ENCODE measurements at regions not wholly inside any gene's neighbourhood (a gene's known extent, or its start where the extent isn't known, plus 50 kb on each side); places are given as distances from the start of the nearest gene placed in this dataset.

DNA sequence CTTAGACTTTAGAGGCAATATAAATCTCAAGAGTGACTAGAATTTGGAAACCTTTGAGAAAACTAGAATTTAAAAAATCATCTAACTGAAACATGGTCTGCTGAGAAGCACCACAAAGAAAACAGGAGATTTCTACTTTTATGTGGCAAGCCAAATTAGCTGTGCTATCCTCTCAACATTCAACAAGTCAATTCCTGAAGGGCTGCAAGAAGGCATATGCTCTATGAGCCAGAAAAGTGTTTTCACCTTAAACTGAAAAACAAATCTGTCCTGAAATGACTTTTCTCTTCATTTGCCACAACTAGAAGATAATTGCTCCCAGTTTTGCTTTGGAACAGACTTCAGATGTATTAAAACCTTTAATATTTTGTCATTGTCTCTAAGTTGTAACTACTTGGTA is 263.2 kb upstream of the EDNRA start:
- H3K79me2 ChIP-seq = no peaks in the 10 kb centered on the region
- no peak overlapping the region for H2AFZ ChIP-seq
- H3K4me1 ChIP-seq (ENCODE audit: insufficient read depth) = no peaks in the 10 kb centered on the region
- TF ChIP-seq, protein P1, sequence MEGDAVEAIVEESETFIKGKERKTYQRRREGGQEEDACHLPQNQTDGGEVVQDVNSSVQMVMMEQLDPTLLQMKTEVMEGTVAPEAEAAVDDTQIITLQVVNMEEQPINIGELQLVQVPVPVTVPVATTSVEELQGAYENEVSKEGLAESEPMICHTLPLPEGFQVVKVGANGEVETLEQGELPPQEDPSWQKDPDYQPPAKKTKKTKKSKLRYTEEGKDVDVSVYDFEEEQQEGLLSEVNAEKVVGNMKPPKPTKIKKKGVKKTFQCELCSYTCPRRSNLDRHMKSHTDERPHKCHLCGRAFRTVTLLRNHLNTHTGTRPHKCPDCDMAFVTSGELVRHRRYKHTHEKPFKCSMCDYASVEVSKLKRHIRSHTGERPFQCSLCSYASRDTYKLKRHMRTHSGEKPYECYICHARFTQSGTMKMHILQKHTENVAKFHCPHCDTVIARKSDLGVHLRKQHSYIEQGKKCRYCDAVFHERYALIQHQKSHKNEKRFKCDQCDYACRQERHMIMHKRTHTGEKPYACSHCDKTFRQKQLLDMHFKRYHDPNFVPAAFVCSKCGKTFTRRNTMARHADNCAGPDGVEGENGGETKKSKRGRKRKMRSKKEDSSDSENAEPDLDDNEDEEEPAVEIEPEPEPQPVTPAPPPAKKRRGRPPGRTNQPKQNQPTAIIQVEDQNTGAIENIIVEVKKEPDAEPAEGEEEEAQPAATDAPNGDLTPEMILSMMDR (IDR thresholded peaks at IDR 0.05; ENCODE audit: poor library complexity) = no peak
- TF ChIP-seq EZH2 (IDR thresholded peaks at IDR 0.05; ENCODE audit: borderline replicate concordance) (no peak), EZH2phosphoT487 (IDR thresholded peaks at IDR 0.05; ENCODE audit: low read depth, severe bottlenecking, unreplicated experiment) (no peak)
- H3K27ac ChIP-seq = no peak overlapping the region
- no peak overlapping the region for H3K4me2 ChIP-seq
- H3K4me3 ChIP-seq = no peak overlapping the region
- no peaks in the 10 kb centered on the region for H3K9me3 ChIP-seq (ENCODE audit: low read depth)
- no peaks in the 10 kb centered on the region for H3K9me2 ChIP-seq (replicated peaks; ENCODE audit: insufficient read depth)
- no peak for DNase-seq (ENCODE audit: low spot score)
- no peaks in the 10 kb centered on the region for H3K36me3 ChIP-seq (replicated peaks; ENCODE audit: insufficient read depth, low read depth)
- no peaks in the 10 kb centered on the region for H3K27me3 ChIP-seq
- no peaks in the 10 kb centered on the region for H4K20me1 ChIP-seq (ENCODE audit: insufficient read depth, poor library complexity, severe bottlenecking)

DNA sequence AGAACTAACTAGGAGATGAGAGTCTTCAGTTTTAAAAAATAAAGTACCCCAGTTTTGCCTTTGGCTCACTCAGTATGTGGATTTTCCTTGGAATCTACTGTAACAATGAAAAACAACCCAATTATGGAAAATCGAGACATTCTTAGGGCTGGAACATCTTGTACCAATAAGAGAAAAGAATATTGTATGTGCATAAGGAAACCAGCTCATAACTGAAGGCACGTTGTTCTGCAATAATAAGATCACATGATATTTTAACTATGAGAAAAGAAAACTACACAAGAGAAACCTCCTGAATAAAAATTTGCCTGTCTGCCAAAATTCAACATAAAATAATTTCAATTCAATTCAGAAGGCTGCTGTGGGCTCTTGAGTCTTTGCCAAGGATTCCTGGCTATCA is 261.8 kb upstream of the EDNRA start:
- WGBS (ENCODE audit: low lambda C conversion rate, missing lambda C conversion rate) = 81% methylated on average over 2 of the region's 2 CpGs

DNA sequence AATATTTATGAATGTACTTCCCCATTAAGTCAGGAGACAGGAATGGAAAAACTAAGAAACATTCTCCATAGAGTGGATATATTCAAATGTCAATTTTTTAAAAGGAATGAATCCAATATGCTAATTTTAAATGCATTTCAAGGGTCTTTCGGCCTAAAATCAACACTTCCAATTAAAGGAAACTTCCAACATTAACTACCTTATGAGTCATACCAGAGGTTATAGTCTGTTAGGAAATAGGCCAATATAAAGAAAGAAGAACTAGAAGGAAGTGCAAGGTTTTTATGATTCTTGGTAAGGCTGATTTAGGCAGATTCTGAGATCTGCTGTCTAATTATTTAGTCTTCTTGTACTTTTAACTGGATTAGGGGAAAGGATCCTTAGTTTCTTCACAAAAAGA is 260.1 kb upstream of the EDNRA start:
- TF ChIP-seq, protein P1 (IDR thresholded peaks at IDR 0.05; ENCODE audit: poor library complexity) = no peak
- TF ChIP-seq EZH2phosphoT487 (IDR thresholded peaks at IDR 0.05; ENCODE audit: low read depth, severe bottlenecking, unreplicated experiment) (no peak), EZH2 (IDR thresholded peaks at IDR 0.05; ENCODE audit: borderline replicate concordance) (no peak)
- H3K4me1 ChIP-seq (ENCODE audit: insufficient read depth) = no peaks in the 10 kb centered on the region
- no peaks in the 10 kb centered on the region for H3K27me3 ChIP-seq
- no peak overlapping the region for H3K4me2 ChIP-seq
- DNase-seq (ENCODE audit: low spot score) = no peak
- H3K36me3 ChIP-seq (replicated peaks; ENCODE audit: insufficient read depth, low read depth) = no peaks in the 10 kb centered on the region
- no peak overlapping the region for H3K27ac ChIP-seq
- H3K4me3 ChIP-seq = no peak overlapping the region
- H2AFZ ChIP-seq = no peak overlapping the region
- H4K20me1 ChIP-seq (ENCODE audit: insufficient read depth, poor library complexity, severe bottlenecking) = no peaks in the 10 kb centered on the region
- no peaks in the 10 kb centered on the region for H3K79me2 ChIP-seq
- no peaks in the 10 kb centered on the region for H3K9me3 ChIP-seq (ENCODE audit: low read depth)
- 81% methylated on average over 1 of the region's 1 CpG for WGBS (ENCODE audit: low lambda C conversion rate, missing lambda C conversion rate)
- no peaks in the 10 kb centered on the region for H3K9me2 ChIP-seq (replicated peaks; ENCODE audit: insufficient read depth)

More for the DNA sequence above, 261.8 kb upstream of the EDNRA start:
- Histone ChIP-seq H2AFZ (no peak overlapping the region), H3K27me3 (no peaks in the 10 kb centered on the region), H3K79me2 (no peaks in the 10 kb centered on the region), H3K4me3 (no peak overlapping the region), H3K9me3 (ENCODE audit: low read depth) (no peaks in the 10 kb centered on the region), H3K27ac (no peak overlapping the region), H4K20me1 (ENCODE audit: insufficient read depth, poor library complexity, severe bottlenecking) (no peaks in the 10 kb centered on the region), H3K4me2 (no peak overlapping the region), H3K36me3 (replicated peaks; ENCODE audit: insufficient read depth, low read depth) (no peaks in the 10 kb centered on the region), H3K9me2 (replicated peaks; ENCODE audit: insufficient read depth) (no peaks in the 10 kb centered on the region), H3K4me1 (ENCODE audit: insufficient read depth) (no peaks in the 10 kb centered on the region)
- TF ChIP-seq, protein P1 (IDR thresholded peaks at IDR 0.05; ENCODE audit: poor library complexity) = no peak
- TF ChIP-seq EZH2 (IDR thresholded peaks at IDR 0.05; ENCODE audit: borderline replicate concordance) (no peak), EZH2phosphoT487 (IDR thresholded peaks at IDR 0.05; ENCODE audit: low read depth, severe bottlenecking, unreplicated experiment) (no peak)
- DNase-seq (ENCODE audit: low spot score) = no peak

DNA sequence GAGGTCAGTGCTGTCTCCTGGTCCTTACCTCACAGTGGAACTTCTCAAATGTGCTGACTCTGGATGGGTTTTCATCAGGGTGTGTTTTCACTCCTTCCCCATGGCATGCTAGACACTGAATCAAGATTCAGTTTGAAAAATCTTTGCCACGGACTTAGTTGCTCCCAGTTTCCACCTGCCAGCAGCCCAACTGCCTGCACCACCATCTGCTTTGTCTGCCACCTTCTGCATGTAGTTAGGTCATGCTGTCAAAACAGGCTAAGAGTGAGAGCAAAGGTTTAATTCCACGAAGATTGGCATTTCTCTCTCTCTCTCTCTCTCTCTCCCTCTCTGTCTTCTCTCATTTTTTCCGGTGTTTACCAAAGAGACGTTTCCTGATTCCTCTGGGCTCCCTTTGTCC is 258.0 kb upstream of the EDNRA start:
- no peaks in the 10 kb centered on the region for H3K27me3 ChIP-seq
- no peaks in the 10 kb centered on the region for H3K9me2 ChIP-seq (replicated peaks; ENCODE audit: insufficient read depth)
- no peak overlapping the region for H2AFZ ChIP-seq
- no peak for TF ChIP-seq EZH2phosphoT487 (IDR thresholded peaks at IDR 0.05; ENCODE audit: low read depth, severe bottlenecking, unreplicated experiment)
- no peak for TF ChIP-seq EZH2 (IDR thresholded peaks at IDR 0.05; ENCODE audit: borderline replicate concordance)
- H3K4me2 ChIP-seq = no peak overlapping the region
- H3K79me2 ChIP-seq = no peaks in the 10 kb centered on the region
- no peak overlapping the region for H3K4me3 ChIP-seq
- no peak for DNase-seq (ENCODE audit: low spot score)
- WGBS (ENCODE audit: low lambda C conversion rate, missing lambda C conversion rate) = 75% methylated on average over 4 of the region's 4 CpGs
- no peaks in the 10 kb centered on the region for H4K20me1 ChIP-seq (ENCODE audit: insufficient read depth, poor library complexity, severe bottlenecking)
- no peaks in the 10 kb centered on the region for H3K36me3 ChIP-seq (replicated peaks; ENCODE audit: insufficient read depth, low read depth)
- H3K27ac ChIP-seq = no peak overlapping the region
- no peaks in the 10 kb centered on the region for H3K9me3 ChIP-seq (ENCODE audit: low read depth)
- no peaks in the 10 kb centered on the region for H3K4me1 ChIP-seq (ENCODE audit: insufficient read depth)
